Stimulated activated CD4-positive, alpha-beta T cell treated with anti-CD3 and anti-CD28 coated beads, Interleukin-12 subunit alpha, Interleukin-12 subunit beta, amount 100 ng/mL, for 4 hours (primary cell): ENCODE measurements at regions not wholly inside any gene's neighbourhood (a gene's known extent, or its start where the extent isn't known, plus 50 kb on each side); places are given as distances from the start of the nearest gene placed in this dataset.
"Not testable (repeated sequence)": the region's sequence is repeated elsewhere in the genome, so short reads cannot be mapped to it uniquely, and the experiment has no call there.

ENCODE experiments used
- DNase-seq: peaks from one replicate; pipeline ENCODE4 v3.0.0-alpha.2; 2020

DNA sequence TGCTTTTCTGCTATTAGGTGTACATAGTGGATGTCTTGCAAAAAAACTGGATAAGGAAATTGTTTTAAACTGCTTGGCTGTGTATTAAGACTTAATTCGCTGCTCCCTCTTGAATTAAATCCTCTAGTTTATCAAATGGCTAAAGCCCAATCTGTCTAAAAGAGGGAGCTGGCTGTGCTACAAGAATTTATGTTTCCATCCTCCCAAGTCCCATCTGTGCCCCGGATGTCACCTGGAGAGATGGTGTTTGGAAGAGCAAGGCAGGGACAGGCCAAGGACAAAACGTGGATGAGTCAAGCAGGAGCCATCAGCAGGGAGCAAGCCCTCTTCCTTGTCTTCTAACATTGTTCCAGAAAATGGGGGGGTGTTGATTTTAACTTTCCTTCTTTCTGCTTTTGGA lies 171.3 kb upstream of the LCORL start:
- no peak for DNase-seq

DNA sequence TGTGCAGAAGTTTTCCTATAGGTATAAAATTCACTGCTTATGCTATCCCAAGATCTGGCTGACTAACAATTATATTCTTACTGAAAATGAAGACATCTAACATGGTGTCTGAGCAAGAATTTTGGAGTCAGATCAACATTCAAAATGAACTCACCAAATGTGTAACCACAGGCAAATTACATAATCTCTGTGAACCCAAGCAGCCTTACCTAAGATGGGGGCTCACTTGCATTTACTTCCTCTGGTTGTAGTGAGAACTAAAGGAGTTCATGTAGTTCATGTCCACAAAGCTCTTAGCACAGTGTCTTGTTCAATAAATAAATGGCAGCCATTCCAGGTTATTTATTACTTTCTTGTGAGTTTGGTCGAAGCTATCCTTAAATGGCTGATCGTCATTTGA lies 163.9 kb upstream of the LCORL start:
- no peak for DNase-seq

DNA sequence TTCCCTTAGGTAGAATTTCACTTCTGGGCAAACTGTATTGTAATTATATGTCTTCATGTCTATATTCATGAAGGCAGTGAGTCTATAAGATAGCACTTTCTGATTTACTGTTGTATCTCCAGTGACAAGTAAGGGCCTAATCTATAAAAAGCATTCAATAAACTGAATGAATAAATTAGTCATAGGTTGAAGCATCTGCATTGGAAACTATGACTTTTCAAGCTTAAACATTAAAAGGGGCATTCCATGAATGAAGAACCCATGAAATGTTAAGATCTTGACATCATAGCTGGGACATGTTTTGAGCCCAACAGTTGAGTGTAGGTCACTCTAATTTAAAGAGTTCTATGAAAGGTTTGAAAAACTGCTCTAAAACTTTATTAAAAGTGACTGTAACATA lies 159.3 kb upstream of the LCORL start:
- no peak for DNase-seq

DNA sequence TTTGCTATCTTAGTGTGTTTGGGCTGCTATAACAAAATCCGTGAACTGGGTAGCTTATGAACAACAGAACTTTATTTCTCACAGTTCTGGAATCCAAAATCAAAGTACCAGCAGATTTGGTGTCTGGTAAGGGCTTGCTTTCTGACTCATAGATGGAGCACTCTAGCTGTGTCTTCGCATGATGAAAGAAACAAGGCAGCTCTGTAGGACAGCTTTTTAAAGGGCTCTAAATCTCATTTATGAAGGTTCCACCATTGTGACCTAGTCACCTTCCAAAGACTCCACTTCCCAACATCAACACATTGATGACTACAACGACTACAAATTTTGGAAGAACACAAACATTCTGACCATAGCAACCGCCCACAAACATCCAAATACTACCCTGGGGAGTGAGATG lies 158.6 kb upstream of the LCORL start:
- DNase-seq, result no peak

DNA sequence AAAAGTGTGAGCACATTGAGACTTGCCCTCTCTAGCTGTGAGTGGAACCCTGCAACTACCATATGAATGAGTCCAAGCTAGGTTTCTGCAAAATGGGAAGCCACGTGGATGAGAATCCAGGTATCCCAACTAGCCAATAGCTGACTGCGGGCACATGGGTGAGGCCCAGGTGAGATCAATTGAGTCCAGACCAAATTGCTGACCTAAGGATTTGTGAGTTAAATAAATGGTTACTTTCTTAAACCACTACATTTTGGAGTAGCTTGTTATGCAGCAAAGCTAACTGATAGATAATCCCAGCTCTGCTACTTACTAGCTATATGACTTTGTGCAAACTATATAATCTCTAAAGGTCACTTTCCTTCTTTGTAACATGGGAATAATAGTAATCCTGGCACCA lies 150.3 kb upstream of the LCORL start:
- no peak for DNase-seq

- DNase-seq, result no peak
Observed at GRCh38 chr4:18167831-18168230, 146.3 kb upstream of the LCORL start.

- DNase-seq, result no peak
Observed at GRCh38 chr4:18166925-18167324, 145.4 kb upstream of the LCORL start.

DNA sequence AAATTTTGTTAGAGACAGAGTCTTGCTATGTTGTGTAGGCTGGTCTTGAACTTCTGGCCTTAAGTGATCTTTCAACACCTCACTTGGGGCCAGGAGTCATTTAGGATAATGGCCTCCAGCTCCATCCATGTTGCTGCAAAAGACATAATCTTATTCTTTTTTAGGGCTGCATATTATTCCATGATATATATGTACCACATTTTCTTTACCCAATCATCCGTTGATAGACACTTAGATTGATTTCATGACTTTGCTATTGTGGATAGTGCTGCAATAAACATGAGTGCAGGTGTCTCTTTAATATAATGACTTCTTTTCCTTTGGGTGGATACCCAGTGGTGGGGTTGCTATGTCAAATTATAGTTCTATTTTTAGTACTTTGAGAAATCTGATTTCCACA lies 140.9 kb upstream of the LCORL start:
- DNase-seq, result no peak

DNA sequence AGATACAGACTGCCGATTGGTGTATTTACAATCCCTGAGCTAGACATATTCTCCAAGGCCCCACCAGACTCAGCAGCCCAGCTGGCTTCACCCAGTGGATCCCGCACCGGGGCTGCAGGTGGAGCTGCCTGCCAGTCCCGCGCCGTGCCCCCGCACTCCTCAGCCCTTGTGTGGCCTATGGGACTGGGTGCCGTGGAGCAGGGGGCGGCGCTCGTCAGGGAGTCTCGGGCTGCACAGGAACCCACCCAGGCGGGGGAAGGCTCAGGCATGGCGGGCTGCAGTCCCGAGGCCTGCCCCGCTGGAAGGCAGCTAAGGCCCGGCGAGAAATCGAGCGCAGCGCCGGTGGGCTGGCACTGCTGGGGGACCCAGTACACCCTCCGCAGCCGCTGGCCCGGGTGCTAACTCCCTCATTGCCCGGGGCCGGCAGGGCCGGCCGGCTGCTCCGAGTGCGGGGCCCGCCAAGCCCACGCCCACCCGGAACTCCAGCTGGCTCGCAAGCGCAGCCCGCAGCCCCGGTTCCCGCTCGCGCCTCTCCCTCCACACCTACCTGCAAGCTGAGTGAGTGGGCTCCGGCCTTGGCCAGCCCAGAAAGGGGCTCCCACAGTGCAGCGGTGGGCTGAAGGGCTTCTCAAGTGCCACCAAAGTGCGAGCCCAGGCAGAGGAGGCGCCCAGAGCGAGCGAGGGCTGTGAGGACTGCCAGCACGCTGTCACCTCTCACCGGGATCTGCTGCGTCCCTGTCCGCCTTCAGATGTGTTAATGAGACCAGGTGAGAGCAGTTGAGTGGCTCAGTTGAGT lies 137.8 kb upstream of the LCORL start:
- not testable (repeated sequence) for DNase-seq

DNA sequence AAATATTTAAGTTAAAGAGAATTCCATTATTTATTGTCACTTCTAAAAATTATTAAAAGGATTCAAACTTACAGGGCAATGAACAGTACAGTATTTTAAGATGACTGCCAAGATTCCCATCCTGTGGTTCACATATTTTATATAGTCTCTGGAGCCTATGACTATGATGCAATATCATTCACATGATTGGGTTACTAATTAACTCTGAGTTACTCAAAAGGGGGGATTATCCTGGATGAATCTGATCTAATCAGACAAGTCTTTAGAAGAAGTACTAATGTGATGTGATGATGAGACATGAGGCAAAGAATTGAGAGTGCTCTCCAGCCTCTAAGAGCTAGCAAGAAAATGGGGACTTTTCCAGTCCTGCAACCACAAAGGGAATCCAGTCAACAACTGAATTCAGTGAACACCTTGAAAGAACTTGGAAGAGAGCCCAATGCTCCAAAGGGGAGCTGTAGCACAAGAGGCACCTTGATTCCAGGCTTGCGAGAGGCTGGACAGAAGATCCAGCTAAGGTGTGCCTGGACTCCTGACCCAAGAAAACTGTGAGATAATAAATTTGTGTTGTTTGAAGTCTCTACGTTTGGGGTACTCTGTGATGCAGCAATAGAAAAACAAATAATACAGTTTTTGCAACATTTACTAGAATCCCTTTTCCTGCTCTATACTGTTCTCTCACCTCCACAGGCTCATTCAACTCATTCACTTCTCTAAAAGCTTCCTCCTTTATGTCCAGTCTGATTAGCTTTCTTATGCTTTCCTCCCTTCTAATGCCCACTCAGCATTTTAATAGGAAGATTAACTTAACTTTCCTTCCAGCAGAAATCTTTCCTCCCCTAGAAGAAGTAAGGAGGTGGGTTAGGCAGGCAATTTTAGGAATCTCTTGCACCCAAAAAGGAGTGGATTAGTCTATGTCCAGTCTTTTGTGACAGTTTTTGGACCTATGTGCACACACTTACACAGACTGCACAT lies 133.8 kb upstream of the LCORL start:
- no peak for DNase-seq

GRCh38 chr4:18138076-18138665 lies 116.6 kb upstream of the LCORL start:
- DNase-seq, result no peak

- DNase-seq, result no peak
Observed at GRCh38 chr4:18134111-18134510, 112.6 kb upstream of the LCORL start.

DNA sequence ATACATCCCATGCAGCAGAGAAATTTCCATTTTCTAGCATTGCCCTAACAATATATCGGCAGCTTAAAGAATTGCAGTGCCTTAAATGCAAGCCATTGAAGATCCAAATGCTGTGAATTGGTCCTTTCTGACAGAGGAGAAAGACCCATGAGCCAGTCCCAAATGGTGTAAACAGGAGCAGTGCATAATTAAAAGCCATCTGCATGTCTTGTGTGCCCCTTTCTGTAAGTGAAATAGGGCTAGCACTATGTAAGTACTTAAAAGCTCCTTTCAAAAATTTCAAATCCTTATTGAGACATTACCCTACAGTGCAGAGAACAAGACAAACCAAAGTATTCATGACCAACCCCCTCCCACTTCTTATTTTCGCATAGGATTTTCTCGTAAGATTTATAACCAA lies 108.7 kb upstream of the LCORL start:
- DNase-seq, result no peak

DNA sequence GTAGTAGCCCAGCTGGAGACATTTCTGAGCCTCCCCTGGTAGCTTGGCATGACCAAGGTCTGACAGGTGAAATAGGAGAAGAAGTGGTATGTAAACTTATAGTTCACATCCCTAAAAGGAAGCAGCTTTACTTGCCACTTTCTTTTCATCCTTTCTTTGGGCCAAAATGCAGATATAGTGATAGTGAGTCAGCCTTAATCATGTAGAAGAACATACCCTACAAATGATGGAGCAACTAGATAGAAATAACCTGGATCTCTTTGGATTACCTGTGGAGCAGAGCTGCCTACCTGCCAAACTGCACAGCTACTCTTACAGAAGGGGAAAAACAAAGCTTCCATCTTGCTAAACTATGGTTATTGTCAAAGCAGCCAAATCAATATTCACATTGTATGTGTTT lies 106.7 kb upstream of the LCORL start:
- DNase-seq, result no peak

DNA sequence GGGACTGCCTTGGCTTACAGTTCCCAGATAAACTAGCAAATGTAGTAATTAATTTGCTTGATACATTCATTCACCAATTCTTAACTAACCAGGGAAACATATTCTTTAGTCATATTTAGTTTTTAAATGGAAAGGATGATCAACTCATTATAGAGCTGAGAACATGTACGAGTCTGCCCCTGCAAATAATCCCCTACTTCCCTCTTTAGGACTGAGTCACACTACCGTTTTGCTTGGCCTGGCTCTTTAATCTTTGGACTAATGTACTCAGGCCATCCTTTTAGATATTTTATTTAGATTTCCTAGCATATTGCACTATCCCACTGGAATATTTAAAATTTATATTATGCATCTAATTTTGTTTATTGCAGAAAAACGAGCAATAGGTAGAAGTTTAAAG lies 105.5 kb upstream of the LCORL start:
- DNase-seq, result no peak

GRCh38 chr4:18113710-18114331 lies 92.3 kb upstream of the LCORL start:
- DNase-seq, result no peak

- DNase-seq, result no peak
Observed at GRCh38 chr4:18111081-18111480, 89.5 kb upstream of the LCORL start.

- DNase-seq, result no peak
Observed at GRCh38 chr4:18110099-18110498, 88.5 kb upstream of the LCORL start.

GRCh38 chr4:18109676-18110075 lies 88.1 kb upstream of the LCORL start:
- DNase-seq, result no peak

GRCh38 chr4:18107848-18108528 lies 86.4 kb upstream of the LCORL start:
- DNase-seq, result not testable (repeated sequence)

DNA sequence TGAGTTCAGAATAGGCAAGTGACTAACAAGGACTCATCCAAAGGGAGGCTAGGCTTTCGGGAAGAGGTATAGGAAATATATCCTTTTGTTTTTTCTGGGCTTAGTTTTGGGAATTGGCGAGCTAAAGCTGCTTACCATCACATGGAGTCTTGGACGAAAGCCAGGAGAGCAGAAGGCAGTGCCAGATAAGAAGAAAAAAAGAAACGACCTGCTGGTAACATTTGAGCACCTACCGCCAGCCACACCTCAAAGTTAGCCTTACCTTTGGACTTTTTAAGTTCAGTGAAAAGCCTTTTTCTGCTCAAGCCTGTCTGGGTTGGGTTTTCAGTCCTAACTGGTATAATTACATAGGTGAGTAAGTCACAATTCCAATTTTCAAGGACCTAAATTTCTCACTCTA lies 85.1 kb upstream of the LCORL start:
- no peak for DNase-seq
